ENCODE measurements at regions not wholly inside any gene's neighbourhood (a gene's known extent, or its start where the extent isn't known, plus 50 kb on each side); places are given as distances from the start of the nearest gene placed in this dataset.

DNA sequence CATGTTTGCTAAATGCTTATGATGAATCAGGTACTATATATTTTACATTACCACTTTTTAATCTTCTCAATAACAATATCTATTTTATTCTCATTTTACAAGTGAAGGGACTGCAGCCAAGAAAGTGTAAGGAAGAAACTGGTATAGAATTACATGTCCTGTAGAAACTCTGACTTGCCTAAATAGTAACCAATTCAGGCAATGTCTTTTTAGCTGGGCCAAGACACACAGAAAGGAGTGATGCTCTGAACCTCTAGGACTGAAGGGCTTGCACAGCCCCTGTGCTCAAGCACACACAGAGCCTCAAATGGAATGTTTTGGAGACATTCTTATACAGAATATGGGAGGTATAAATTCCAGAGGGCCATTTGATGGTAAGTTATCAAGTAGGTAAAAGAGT lies 286.4 kb upstream of the TNC start:
- H3K27ac ChIP-seq (ENCODE audit: low read length), result no peak overlapping the region
- Mint-ChIP-seq H3K9me3 (peaks cover 0 to 5% of the 10 kb centered on the region in 2 donors), H3K4me1 (no peaks in the 10 kb centered on the region), H3K4me3 (no peak overlapping the region), H3K27me3 (ENCODE audit: low read depth in 2 of 2) (no peaks in the 10 kb centered on the region), H3K27ac (no peak overlapping the region), H3K36me3 (no peaks in the 10 kb centered on the region)
- TF ChIP-seq, protein P1, sequence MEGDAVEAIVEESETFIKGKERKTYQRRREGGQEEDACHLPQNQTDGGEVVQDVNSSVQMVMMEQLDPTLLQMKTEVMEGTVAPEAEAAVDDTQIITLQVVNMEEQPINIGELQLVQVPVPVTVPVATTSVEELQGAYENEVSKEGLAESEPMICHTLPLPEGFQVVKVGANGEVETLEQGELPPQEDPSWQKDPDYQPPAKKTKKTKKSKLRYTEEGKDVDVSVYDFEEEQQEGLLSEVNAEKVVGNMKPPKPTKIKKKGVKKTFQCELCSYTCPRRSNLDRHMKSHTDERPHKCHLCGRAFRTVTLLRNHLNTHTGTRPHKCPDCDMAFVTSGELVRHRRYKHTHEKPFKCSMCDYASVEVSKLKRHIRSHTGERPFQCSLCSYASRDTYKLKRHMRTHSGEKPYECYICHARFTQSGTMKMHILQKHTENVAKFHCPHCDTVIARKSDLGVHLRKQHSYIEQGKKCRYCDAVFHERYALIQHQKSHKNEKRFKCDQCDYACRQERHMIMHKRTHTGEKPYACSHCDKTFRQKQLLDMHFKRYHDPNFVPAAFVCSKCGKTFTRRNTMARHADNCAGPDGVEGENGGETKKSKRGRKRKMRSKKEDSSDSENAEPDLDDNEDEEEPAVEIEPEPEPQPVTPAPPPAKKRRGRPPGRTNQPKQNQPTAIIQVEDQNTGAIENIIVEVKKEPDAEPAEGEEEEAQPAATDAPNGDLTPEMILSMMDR (IDR thresholded peaks at IDR 0.05), result no peak
- no peaks in the 10 kb centered on the region for H3K9me3 ChIP-seq (ENCODE audit: control insufficient read depth, insufficient read depth, low read length)
- H3K4me1 ChIP-seq (ENCODE audit: control insufficient read depth, insufficient read depth, low read length), result no peaks in the 10 kb centered on the region
- intact Hi-C loops (cut with micrococcal nuclease), result no loop called here
- ATAC-seq (no peak), DNase-seq (no peak)
- H3K4me3 ChIP-seq (ENCODE audit: low read length), result no peak overlapping the region
- H3K36me3 ChIP-seq (ENCODE audit: control insufficient read depth, insufficient read depth, low read length), result no peaks in the 10 kb centered on the region
- H3K27me3 ChIP-seq (ENCODE audit: control insufficient read depth, insufficient read depth, low read length), result no peaks in the 10 kb centered on the region

DNA sequence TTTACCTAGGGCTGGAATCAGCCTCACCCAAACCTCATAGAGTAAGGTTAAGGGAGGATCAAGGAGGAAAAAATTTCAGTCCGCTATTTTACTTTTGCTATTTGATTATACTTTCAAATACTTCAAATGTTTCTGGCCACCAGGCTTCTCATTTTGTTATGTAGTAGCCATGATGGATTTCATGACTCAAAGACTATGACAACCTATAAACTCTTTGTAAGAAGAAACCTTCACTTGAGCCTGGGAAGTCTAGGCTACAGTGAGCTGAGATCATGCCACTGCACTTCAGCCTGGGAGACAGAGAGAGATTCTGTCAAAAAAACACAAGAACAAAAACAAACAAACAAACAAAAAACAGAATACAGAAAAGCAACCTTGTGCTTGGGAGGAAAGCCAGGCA lies 293.6 kb upstream of the TNC start:
- no peaks in the 10 kb centered on the region for H3K4me1 ChIP-seq (ENCODE audit: control insufficient read depth, insufficient read depth, low read length)
- peaks cover 5 to 11% of the 10 kb centered on the region in 2 donors for H3K9me3 Mint-ChIP-seq
- no peaks in the 10 kb centered on the region for H3K4me1 Mint-ChIP-seq
- H3K36me3 Mint-ChIP-seq, result no peaks in the 10 kb centered on the region
- H3K27ac Mint-ChIP-seq, result no peak overlapping the region
- ATAC-seq (no peak), DNase-seq (no peak)
- intact Hi-C loops (cut with micrococcal nuclease), result no loop called here
- no CpG with 5 or more reads among the region's 1 CpG for WGBS (ENCODE audit: insufficient coverage)
- H3K4me3 ChIP-seq (ENCODE audit: low read length), result no peak overlapping the region
- H3K4me3 Mint-ChIP-seq, result no peak overlapping the region
- TF ChIP-seq, protein P1 (IDR thresholded peaks at IDR 0.05), result no peak
- H3K27me3 ChIP-seq (ENCODE audit: control insufficient read depth, insufficient read depth, low read length), result no peaks in the 10 kb centered on the region
- H3K9me3 ChIP-seq (ENCODE audit: control insufficient read depth, insufficient read depth, low read length), result no peaks in the 10 kb centered on the region
- H3K27me3 Mint-ChIP-seq (ENCODE audit: low read depth in 2 of 2), result no peaks in the 10 kb centered on the region
- no peak overlapping the region for H3K27ac ChIP-seq (ENCODE audit: low read length)
- no peaks in the 10 kb centered on the region for H3K36me3 ChIP-seq (ENCODE audit: control insufficient read depth, insufficient read depth, low read length)

DNA sequence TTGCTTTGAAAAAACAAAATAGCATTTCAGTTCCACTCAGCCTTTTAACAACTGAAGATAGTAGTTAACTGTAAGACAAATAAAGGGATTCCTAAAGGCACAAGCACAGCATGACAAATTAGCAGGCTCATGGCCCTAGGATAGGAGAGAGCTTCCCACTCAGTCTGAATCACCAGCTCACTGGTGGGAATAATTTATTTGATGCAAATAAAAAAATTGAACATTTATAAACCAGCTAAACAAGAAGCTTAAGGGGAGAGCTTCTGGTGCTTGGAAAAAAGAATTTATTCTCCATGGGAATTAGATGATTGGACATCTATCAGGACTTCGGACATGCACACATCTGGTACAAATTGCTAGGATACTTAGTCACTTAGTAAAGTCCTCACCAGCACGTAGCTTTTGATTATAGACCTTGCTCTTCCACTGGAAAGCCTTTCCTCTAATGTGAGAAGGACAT lies 294.1 kb upstream of the TNC start:
- 60% methylated on average over 1 of the region's 2 CpGs for WGBS (ENCODE audit: insufficient coverage)
- TF ChIP-seq, protein P1 (IDR thresholded peaks at IDR 0.05), result no peak
- H3K4me1 Mint-ChIP-seq, result no peaks in the 10 kb centered on the region

DNA sequence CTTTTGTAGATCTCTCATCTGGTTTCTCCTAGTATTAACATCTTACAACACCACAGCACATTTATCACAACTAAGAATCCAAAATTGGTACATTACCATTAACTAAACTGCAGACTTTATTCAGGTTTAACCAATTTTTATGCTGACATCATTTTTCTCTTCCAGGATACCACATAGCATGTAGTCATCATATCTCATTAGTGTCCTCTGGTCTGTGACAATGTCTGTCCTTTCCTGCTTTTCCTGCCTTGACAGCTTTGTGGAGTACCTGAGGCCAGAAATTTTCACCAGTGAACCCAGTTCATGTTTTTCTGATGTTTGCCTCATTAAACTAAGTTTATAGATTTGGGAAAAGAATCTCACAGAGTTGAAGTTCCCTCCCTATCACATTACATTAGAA lies 294.7 kb upstream of the TNC start:
- Mint-ChIP-seq H3K27me3 (ENCODE audit: low read depth in 2 of 2) (no peaks in the 10 kb centered on the region), H3K27ac (no peak overlapping the region), H3K36me3 (no peaks in the 10 kb centered on the region), H3K4me1 (no peaks in the 10 kb centered on the region), H3K9me3 (peaks cover 7 to 15% of the 10 kb centered on the region in 2 donors), H3K4me3 (no peak overlapping the region)
- Histone ChIP-seq H3K27ac (ENCODE audit: low read length) (no peak overlapping the region), H3K36me3 (ENCODE audit: control insufficient read depth, insufficient read depth, low read length) (no peaks in the 10 kb centered on the region), H3K4me1 (ENCODE audit: control insufficient read depth, insufficient read depth, low read length) (no peaks in the 10 kb centered on the region), H3K4me3 (ENCODE audit: low read length) (no peak overlapping the region), H3K9me3 (ENCODE audit: control insufficient read depth, insufficient read depth, low read length) (no peaks in the 10 kb centered on the region), H3K27me3 (ENCODE audit: control insufficient read depth, insufficient read depth, low read length) (no peaks in the 10 kb centered on the region)
- intact Hi-C loops (cut with micrococcal nuclease), result no loop called here
- ATAC-seq (no peak), DNase-seq (no peak)
- TF ChIP-seq, protein P1 (IDR thresholded peaks at IDR 0.05), result no peak

More for the DNA sequence above, 294.1 kb upstream of the TNC start:
- intact Hi-C loops (cut with micrococcal nuclease), result no loop called here
- ATAC-seq, result no peak
- Mint-ChIP-seq H3K36me3 (no peaks in the 10 kb centered on the region), H3K27me3 (ENCODE audit: low read depth in 2 of 2) (no peaks in the 10 kb centered on the region), H3K9me3 (peaks cover 7 to 11% of the 10 kb centered on the region in 2 donors), H3K4me3 (no peak overlapping the region), H3K27ac (no peak overlapping the region)
- Histone ChIP-seq H3K27me3 (ENCODE audit: control insufficient read depth, insufficient read depth, low read length) (no peaks in the 10 kb centered on the region), H3K4me1 (ENCODE audit: control insufficient read depth, insufficient read depth, low read length) (no peaks in the 10 kb centered on the region), H3K36me3 (ENCODE audit: control insufficient read depth, insufficient read depth, low read length) (no peaks in the 10 kb centered on the region), H3K9me3 (ENCODE audit: control insufficient read depth, insufficient read depth, low read length) (no peaks in the 10 kb centered on the region), H3K27ac (ENCODE audit: low read length) (no peak overlapping the region), H3K4me3 (ENCODE audit: low read length) (no peak overlapping the region)
- DNase-seq, result no peak

All from natural killer cell (primary cell).